ENCODE measurements at regions not wholly inside any gene's neighbourhood (a gene's known extent, or its start where the extent isn't known, plus 50 kb on each side); places are given as distances from the start of the nearest gene placed in this dataset.

DNA sequence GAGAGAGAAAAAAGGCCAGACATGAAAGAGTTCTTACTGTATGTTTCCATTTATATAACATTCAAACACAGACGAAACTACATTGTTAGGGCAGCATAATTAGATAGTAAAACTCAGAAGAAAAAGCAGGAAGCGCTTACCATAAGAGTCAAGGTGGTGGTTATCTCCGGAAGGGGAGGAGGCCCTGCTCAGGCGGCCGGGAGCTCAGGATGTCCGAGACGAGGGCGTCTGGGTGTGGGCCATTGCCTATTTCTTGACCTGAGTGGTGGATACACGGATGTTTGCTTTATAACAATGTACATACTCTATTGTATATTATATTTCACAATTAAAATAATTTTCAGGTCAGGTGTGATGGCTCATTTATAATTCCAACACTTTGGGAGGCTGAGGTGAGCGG lies 80.9 kb upstream of the COL5A1 start:
- H3K27me3 ChIP-seq (ENCODE audit: insufficient read depth, low read length, poor library complexity, severe bottlenecking), result no peaks in the 10 kb centered on the region
- peak overlapping the region; percentile 68 for H3K9ac ChIP-seq (ENCODE audit: low read depth, low read length, poor library complexity, severe bottlenecking)
- H3K4me3 ChIP-seq (ENCODE audit: low read length, poor library complexity, severe bottlenecking), result peak overlapping the region; percentile 68
- no peaks in the 10 kb centered on the region for H3K9me3 ChIP-seq (ENCODE audit: insufficient read depth, low read depth, low read length)
- peak overlapping the region; percentile 75 for H3K4me2 ChIP-seq (ENCODE audit: low read depth, low read length, poor library complexity, severe bottlenecking)
- H4K20me1 ChIP-seq (ENCODE audit: insufficient read depth, low read length, poor library complexity, severe bottlenecking), result no peaks in the 10 kb centered on the region
- H3K79me2 ChIP-seq (ENCODE audit: insufficient read depth, low read length), result no peaks in the 10 kb centered on the region
- H3K9me2 ChIP-seq (replicated peaks; ENCODE audit: low read depth, low read length), result no peaks in the 10 kb centered on the region
- no peaks in the 10 kb centered on the region for H3F3A ChIP-seq (ENCODE audit: low read depth)
- H3K36me3 ChIP-seq (ENCODE audit: insufficient read depth, low read length), result no peaks in the 10 kb centered on the region
- peaks cover 33% of the 10 kb centered on the region for H3K4me1 ChIP-seq (ENCODE audit: insufficient read depth, low read length, poor library complexity, severe bottlenecking)
- TF ChIP-seq, protein P1, sequence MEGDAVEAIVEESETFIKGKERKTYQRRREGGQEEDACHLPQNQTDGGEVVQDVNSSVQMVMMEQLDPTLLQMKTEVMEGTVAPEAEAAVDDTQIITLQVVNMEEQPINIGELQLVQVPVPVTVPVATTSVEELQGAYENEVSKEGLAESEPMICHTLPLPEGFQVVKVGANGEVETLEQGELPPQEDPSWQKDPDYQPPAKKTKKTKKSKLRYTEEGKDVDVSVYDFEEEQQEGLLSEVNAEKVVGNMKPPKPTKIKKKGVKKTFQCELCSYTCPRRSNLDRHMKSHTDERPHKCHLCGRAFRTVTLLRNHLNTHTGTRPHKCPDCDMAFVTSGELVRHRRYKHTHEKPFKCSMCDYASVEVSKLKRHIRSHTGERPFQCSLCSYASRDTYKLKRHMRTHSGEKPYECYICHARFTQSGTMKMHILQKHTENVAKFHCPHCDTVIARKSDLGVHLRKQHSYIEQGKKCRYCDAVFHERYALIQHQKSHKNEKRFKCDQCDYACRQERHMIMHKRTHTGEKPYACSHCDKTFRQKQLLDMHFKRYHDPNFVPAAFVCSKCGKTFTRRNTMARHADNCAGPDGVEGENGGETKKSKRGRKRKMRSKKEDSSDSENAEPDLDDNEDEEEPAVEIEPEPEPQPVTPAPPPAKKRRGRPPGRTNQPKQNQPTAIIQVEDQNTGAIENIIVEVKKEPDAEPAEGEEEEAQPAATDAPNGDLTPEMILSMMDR (conservative IDR thresholded peaks at IDR 0.05; ENCODE audit: low read length), result no peak
- TF ChIP-seq EZH2phosphoT487 (IDR thresholded peaks at IDR 0.05; ENCODE audit: borderline replicate concordance), result no peak
- H2AFZ ChIP-seq (ENCODE audit: low read length), result no peak overlapping the region

- Histone ChIP-seq H4K20me1 (ENCODE audit: insufficient read depth, low read length, poor library complexity, severe bottlenecking) (no peaks in the 10 kb centered on the region), H3K36me3 (ENCODE audit: insufficient read depth, low read length) (no peaks in the 10 kb centered on the region), H3K9me2 (replicated peaks; ENCODE audit: low read depth, low read length) (no peaks in the 10 kb centered on the region), H3K4me2 (ENCODE audit: low read depth, low read length, poor library complexity, severe bottlenecking) (no peak overlapping the region), H3K4me3 (ENCODE audit: low read length, poor library complexity, severe bottlenecking) (no peak overlapping the region), H3K79me2 (ENCODE audit: insufficient read depth, low read length) (no peaks in the 10 kb centered on the region), H3K4me1 (ENCODE audit: insufficient read depth, low read length, poor library complexity, severe bottlenecking) (peaks cover 33% of the 10 kb centered on the region), H3F3A (ENCODE audit: low read depth) (no peaks in the 10 kb centered on the region), H2AFZ (ENCODE audit: low read length) (no peak overlapping the region), H3K27me3 (ENCODE audit: insufficient read depth, low read length, poor library complexity, severe bottlenecking) (no peaks in the 10 kb centered on the region), H3K9ac (ENCODE audit: low read depth, low read length, poor library complexity, severe bottlenecking) (no peak overlapping the region), H3K9me3 (ENCODE audit: insufficient read depth, low read depth, low read length) (no peaks in the 10 kb centered on the region)
- TF ChIP-seq, protein P1 (conservative IDR thresholded peaks at IDR 0.05; ENCODE audit: low read length), result no peak
- no peak for TF ChIP-seq EZH2phosphoT487 (IDR thresholded peaks at IDR 0.05; ENCODE audit: borderline replicate concordance)
Measured at GRCh38 chr9:134561427-134562145, 80.0 kb upstream of the COL5A1 start.

- no peaks in the 10 kb centered on the region for H4K20me1 ChIP-seq (ENCODE audit: insufficient read depth, low read length, poor library complexity, severe bottlenecking)
- H2AFZ ChIP-seq (ENCODE audit: low read length), result no peak overlapping the region
- no peaks in the 10 kb centered on the region for H3K36me3 ChIP-seq (ENCODE audit: insufficient read depth, low read length)
- TF ChIP-seq, protein P1 (conservative IDR thresholded peaks at IDR 0.05; ENCODE audit: low read length), result no peak
- TF ChIP-seq EZH2phosphoT487 (IDR thresholded peaks at IDR 0.05; ENCODE audit: borderline replicate concordance), result no peak
- no peaks in the 10 kb centered on the region for H3K79me2 ChIP-seq (ENCODE audit: insufficient read depth, low read length)
- no peaks in the 10 kb centered on the region for H3K9me2 ChIP-seq (replicated peaks; ENCODE audit: low read depth, low read length)
- peaks cover 33% of the 10 kb centered on the region for H3K4me1 ChIP-seq (ENCODE audit: insufficient read depth, low read length, poor library complexity, severe bottlenecking)
- no peaks in the 10 kb centered on the region for H3F3A ChIP-seq (ENCODE audit: low read depth)
- no peak overlapping the region for H3K4me3 ChIP-seq (ENCODE audit: low read length, poor library complexity, severe bottlenecking)
- no peak overlapping the region for H3K9ac ChIP-seq (ENCODE audit: low read depth, low read length, poor library complexity, severe bottlenecking)
- H3K9me3 ChIP-seq (ENCODE audit: insufficient read depth, low read depth, low read length), result no peaks in the 10 kb centered on the region
- no peak overlapping the region for H3K4me2 ChIP-seq (ENCODE audit: low read depth, low read length, poor library complexity, severe bottlenecking)
- no peaks in the 10 kb centered on the region for H3K27me3 ChIP-seq (ENCODE audit: insufficient read depth, low read length, poor library complexity, severe bottlenecking)
Measured at GRCh38 chr9:134562146-134562849, 79.3 kb upstream of the COL5A1 start.
